NCI-H1417 (cell line): ENCODE measurements at regions not wholly inside any gene's neighbourhood (a gene's known extent, or its start where the extent isn't known, plus 50 kb on each side); places are given as distances from the start of the nearest gene placed in this dataset.

Experiments used
- DNase-seq, 3 experiments: peaks; one replicate each; lab custom pipeline; 2025; lab: John Stamatoyannopoulos, UW

- DNase-seq = no peak
Observed at GRCh38 chr4:123878976-123879375, 482.4 kb downstream of the SPRY1 start.

- no peak for DNase-seq
Observed at GRCh38 chr4:123880631-123881030, 484.0 kb downstream of the SPRY1 start.

GRCh38 chr4:123884922-123885321 is 488.3 kb downstream of the SPRY1 start:
- no peak for DNase-seq

GRCh38 chr4:123889507-123889906 is 492.9 kb downstream of the SPRY1 start:
- DNase-seq = no peak

- DNase-seq = no peak
Observed at GRCh38 chr4:123890889-123891288, 494.3 kb downstream of the SPRY1 start.

GRCh38 chr4:123891881-123892280 is 495.3 kb downstream of the SPRY1 start:
- no peak for DNase-seq

- DNase-seq = no peak
Observed at GRCh38 chr4:123892368-123892976, 495.9 kb downstream of the SPRY1 start.

GRCh38 chr4:123893011-123893981 is 496.7 kb downstream of the SPRY1 start:
- peak in 1 of 3 experiments; percentile 41 for DNase-seq

GRCh38 chr4:123896446-123897071 is 500.0 kb downstream of the SPRY1 start:
- no peak for DNase-seq

GRCh38 chr4:123898946-123899666 is 502.5 kb downstream of the SPRY1 start:
- no peak for DNase-seq

GRCh38 chr4:123904882-123905281 is 508.3 kb downstream of the SPRY1 start:
- no peak for DNase-seq

GRCh38 chr4:123913598-123913997 is 517.0 kb downstream of the SPRY1 start:
- no peak for DNase-seq

- no peak for DNase-seq
Observed at GRCh38 chr4:123916821-123917220, 520.2 kb downstream of the SPRY1 start.

GRCh38 chr4:123919576-123920098 is 523.0 kb downstream of the SPRY1 start:
- DNase-seq = no peak

GRCh38 chr4:123921339-123921738 is 524.7 kb downstream of the SPRY1 start:
- DNase-seq = no peak

- DNase-seq = no peak
Observed at GRCh38 chr4:123922847-123923246, 526.3 kb downstream of the SPRY1 start.

- DNase-seq = no peak
Observed at GRCh38 chr4:123924536-123924935, 527.9 kb downstream of the SPRY1 start.

GRCh38 chr4:123929565-123929964 is 533.0 kb downstream of the SPRY1 start:
- no peak for DNase-seq

GRCh38 chr4:123930996-123931395 is 534.4 kb downstream of the SPRY1 start:
- no peak for DNase-seq

GRCh38 chr4:123934096-123934495 is 537.5 kb downstream of the SPRY1 start:
- DNase-seq = no peak

- DNase-seq = no peak
Observed at GRCh38 chr4:123936621-123937043, 540.0 kb downstream of the SPRY1 start.

- no peak for DNase-seq
Observed at GRCh38 chr4:123937581-123937980, 541.0 kb downstream of the SPRY1 start.
